NCI-H774 (cell line): ENCODE measurements at regions not wholly inside any gene's neighbourhood (a gene's known extent, or its start where the extent isn't known, plus 50 kb on each side); places are given as distances from the start of the nearest gene placed in this dataset.
"Not testable (repeated sequence)": the region's sequence is repeated elsewhere in the genome, so short reads cannot be mapped to it uniquely, and the experiment has no call there.

Source experiments
- DNase-seq: peaks from one replicate; lab custom pipeline; 2025; lab: John Stamatoyannopoulos, UW

DNA sequence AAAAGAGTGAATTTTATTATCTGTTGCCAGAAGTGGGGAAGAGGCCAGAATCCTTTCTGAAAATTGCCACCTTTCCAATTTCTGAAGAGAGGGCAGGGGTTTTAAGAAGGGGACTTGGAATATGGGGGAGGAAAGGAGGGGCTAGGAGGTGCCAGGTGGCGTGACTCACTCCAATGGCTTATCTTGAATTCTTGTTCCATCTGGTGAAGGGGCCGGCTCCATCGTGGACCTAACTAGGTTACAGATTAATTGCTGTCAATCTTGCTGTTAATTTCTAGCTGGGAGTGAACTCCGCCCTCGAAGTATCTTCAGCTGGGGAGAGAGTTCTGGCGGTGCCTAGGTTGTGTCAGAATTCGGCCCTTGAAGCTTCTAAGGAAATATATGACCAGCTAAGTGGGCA is 138.7 kb downstream of the YTHDC2 start:
- no peak for DNase-seq

DNA sequence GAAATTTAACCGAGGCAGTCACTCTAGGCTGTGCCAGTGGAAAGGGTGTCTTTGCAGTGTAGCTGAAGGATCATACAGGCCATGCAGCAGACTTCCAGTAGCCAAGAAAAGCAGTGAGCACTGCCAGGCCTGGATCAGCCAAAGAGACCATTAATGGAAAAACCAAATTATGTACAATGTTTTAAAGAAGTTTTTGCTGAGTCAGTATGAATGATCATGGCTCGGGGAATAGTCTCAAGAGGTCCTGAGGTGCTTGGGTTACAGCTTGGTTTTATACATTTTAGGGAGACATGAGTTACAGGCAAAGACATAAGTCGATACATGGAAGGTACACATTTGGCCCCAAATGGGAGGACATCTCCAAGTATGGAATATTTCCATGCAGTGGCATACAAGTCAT is 141.3 kb downstream of the YTHDC2 start:
- DNase-seq, result no peak

- no peak for DNase-seq
Measured at GRCh38 chr5:113660206-113660605, 146.7 kb downstream of the YTHDC2 start.

DNA sequence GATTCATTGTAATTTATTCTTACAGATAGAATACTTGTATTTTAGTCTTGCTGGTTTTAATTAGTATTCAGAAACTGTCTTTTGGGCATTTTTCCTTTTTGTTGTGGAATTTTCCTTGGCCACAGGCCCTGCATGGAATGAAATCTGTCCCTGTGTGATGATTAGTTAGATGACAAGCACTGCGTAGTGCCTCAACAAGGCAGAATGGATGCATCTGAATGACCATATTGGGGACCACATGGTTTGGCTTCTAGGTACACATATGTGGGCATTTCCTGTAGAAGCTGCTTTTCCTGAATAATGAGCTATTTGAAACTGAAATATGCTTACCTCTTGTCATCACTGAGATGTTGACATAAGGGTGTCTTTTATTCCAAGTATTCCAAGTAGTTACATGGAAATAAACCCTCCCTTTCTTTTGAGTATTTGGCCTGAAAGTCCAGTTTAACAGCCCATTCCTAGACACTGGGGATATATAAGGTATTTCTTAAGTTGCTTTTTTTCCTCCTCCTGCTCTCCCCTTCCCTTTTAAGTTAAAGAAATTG is 147.3 kb downstream of the YTHDC2 start:
- no peak for DNase-seq

DNA sequence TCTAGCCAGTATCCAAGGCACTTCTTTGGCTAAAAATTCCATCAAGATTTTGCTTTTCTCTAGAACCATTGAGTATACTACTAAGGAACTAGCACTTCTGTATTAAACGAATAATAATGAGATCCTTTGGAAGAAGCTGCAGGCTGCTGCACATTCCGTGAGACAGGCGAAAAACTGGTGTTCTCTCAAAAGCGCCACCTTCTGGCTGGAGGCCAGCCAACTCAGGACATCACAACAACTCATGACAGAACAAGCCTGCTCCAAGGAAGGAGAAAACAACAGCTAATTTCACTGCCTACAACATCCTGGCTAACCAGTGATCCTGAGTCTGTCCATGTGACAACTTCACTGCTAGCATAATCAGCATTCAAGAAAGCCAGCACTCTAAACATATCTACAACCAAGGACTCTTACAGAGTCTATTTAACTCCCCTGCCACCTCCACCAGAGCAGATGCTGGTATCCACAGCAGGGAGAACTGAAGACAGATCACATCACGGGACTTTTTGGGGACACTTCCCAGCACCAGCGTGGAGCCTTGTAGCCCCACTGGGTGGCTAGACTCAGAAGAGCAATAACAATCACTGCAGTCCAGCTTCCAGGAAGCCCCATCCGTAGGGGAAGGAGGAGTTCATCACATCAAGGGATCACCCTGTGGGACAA is 150.5 kb downstream of the YTHDC2 start:
- no peak for DNase-seq

DNA sequence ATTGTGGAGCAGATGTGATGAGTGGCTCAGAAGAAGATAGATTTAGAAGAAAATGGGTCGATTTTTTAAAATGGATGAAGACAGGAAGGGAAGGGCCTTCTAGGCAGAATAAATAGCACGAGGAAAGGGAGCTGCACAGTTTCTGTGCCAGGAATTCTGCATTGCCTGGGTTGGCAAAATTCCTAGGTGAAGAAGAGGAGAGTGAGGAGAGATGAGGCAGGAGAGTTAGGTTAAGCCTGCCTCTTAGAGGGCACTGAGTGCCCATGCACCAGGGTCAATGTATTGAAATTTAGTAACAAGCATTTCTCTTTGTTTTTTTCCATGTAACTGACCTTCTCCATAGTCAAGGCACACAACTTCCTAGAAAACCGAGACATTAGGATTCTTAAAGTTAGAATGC is 159.5 kb downstream of the YTHDC2 start:
- no peak for DNase-seq

- DNase-seq, result no peak
Measured at GRCh38 chr5:113675166-113675565, 161.7 kb downstream of the YTHDC2 start.

DNA sequence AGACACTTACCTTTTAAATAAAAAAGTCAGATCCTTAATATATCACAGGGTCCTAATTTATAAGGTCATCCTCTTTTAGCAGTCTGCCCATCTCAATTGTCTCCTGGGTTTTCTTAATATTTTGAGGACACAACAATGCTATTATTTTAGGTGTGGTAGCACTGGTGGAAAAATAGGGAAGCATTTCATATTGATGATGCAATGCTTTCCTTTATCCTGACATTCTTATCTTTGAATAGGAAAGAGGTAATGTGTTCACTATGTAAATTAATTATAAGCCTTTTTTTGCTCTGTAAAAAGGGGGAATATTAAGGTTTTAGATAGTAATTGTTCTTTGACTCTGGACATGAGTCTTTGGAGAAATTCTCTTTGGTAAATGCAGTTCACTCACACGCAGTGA is 164.7 kb downstream of the YTHDC2 start:
- DNase-seq, result no peak

- DNase-seq, result peak; percentile 11
Measured at GRCh38 chr5:113678924-113679575, 165.6 kb downstream of the YTHDC2 start.

- no peak for DNase-seq
Measured at GRCh38 chr5:113680534-113680933, 167.0 kb downstream of the YTHDC2 start.

DNA sequence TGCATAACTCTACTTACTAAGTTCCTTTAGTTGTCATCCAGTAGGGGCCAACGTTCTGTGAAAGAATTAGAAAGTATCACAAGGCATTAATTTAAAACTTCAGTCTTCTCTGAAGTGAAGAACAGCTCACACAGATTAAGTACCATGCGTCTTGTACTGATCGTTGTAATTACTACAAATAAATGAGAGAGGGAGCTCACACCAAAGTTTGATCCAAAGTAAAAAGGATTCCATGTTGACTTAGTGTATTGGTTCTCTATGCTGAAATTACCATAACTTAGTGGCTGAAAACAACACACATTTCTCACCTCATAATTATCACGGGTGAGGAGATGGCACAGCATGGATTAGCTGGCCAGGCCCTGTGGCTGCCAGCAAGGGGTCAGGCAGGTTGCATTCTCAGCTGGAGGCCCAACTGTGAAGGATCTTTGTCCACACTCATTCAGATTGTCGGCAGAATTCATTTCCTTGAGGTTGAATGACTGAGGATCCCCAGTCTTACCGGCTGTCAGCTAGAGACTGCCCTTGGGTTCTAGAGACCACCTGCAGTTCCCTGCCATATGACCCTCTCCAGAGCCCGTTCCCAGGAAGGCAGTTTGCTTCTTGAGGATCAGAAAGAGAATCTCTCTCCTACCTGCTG is 169.1 kb downstream of the YTHDC2 start:
- no peak for DNase-seq

DNA sequence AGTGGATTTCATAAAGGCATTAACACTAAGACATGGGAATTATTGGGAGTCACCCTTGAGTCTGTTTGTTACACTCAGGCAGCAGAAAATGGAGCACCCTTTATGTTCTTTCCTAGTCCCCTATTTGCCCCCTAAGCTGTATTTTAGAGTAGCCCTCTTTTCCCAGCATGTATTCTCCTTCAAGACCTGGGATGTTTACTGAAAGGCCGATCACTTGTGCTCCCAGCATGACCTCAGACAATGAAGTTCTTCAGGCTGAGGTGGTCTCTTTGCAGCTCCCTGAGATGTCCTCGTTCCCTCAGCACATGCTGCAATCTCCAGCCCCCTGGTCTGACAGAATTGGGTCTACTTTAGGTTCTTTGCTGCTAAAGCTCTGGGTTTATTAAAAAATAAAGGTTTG is 169.7 kb downstream of the YTHDC2 start:
- DNase-seq, result no peak

- DNase-seq, result no peak
Measured at GRCh38 chr5:113686599-113686998, 173.1 kb downstream of the YTHDC2 start.

DNA sequence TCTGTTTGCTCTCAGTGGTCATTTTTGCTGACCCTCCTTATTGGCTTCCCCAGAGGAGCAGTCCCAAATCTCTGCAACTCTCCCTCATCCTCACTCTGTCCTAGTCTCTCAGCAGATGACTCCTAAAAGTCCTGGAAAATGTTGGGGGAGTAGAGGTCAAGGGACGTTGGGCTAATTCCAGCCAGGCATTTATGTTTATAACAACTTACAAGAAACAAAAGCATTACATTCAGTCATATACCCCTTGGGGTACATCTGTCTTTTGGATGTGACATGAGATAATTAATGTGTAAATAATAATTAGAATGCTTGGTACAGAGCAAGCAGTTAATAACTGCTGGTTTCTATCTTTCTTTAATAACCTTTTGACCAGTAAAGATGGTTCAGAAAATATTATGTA is 176.2 kb downstream of the YTHDC2 start:
- no peak for DNase-seq

DNA sequence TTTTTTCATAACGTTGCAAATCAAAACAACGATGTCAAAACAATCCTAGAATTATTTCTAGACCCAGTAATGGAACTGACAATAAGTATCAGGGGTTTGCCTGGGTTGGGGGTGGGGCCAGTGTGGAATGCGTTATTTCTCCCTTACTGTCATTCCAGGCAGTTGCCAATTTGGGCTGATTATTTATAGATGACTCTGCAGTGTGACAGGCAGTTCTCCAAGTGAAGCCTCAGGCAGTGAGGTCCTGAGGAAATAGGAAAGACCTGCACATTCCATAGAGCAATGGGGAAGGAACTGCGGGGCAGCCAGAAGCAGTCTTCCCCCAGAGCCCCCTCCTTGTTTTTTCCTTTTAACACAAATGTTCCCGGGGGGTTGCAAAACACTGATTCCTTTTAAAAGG is 179.0 kb downstream of the YTHDC2 start:
- DNase-seq, result no peak

- DNase-seq, result no peak
Measured at GRCh38 chr5:113692891-113693457, 179.5 kb downstream of the YTHDC2 start.

DNA sequence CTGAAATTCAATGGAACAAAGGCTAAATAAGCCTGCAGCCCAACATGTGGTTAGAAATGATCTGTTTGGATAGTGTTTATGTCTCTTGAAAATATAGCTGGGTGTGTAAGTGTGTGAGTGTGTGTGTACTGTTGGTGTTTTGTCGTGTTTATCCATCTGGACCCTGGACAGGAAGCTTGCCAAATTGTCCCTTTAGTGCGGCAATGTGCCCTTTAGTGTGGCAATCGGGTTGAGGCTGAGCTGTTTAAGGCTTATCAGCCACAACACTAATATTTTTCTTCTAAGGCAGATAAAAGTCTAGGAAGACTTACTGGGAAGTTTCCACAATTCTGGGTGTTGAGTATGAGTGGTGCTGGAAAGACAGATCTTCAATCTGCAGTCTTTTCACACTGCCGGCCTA is 180.2 kb downstream of the YTHDC2 start:
- DNase-seq, result no peak

- DNase-seq, result no peak
Measured at GRCh38 chr5:113694576-113694975, 181.1 kb downstream of the YTHDC2 start.

- DNase-seq, result no peak
Measured at GRCh38 chr5:113703266-113703665, 189.8 kb downstream of the YTHDC2 start.

DNA sequence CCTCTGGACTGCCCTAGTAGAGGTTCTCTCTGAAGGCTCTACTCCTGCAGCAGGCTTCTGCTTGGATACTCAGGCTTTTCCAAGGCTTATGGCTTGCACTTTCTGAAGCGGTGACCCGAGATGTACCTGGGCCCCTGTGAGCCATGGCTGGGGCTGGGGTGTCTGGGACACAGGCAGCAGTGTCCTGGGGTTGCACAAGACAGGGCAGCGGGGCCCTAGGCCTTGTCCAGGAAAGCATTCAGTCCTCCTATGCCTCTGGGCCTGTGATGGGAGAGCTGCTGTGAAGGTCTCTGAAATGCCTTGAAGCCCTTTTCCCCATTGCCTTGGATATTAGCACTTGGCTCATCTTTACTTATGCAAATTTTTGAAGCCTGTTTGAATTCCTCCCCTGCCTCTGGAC is 192.2 kb downstream of the YTHDC2 start:
- no peak for DNase-seq

GRCh38 chr5:113713051-113713450 is 199.6 kb downstream of the YTHDC2 start:
- DNase-seq, result no peak

DNA sequence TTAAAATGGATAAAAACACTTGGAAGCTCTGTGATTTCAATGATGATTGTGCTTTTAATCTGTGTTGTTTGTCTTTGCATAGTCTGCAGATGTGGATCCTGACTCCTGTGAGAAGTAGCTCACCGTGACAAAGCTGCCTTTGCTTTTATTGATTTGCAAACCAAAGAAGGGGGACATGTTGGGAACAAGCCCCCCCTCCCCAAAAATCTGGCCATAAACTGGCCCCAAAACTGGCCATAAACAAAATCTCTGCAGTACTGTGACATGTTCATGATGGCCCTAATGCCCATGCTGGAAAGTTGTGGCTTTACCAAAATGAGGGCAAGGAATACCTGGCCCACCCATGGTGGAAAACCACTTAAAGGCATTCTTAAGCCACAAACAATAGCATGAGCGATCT is 202.4 kb downstream of the YTHDC2 start:
- DNase-seq, result not testable (repeated sequence)

- DNase-seq, result no peak
Measured at GRCh38 chr5:113719549-113719948, 206.1 kb downstream of the YTHDC2 start.
